Activated CD8-positive, alpha-beta memory T cell treated with anti-CD3 and anti-CD28 coated beads for 36 hours (primary cell): ENCODE measurements at regions not wholly inside any gene's neighbourhood (a gene's known extent, or its start where the extent isn't known, plus 50 kb on each side); places are given as distances from the start of the nearest gene placed in this dataset.

ENCODE experiments used
- CTCF ChIA-PET: fragments of 350-600 bp; sonication (Branson Sonifier 250); formaldehyde crosslinking; loops from one replicate; lab custom pipeline; 2021; ENCODE audit warnings: antibody characterized with exemption; lab: Charles Lee
- POLR2A ChIA-PET: fragments of 350-600 bp; sonication (Branson Sonifier 250); formaldehyde crosslinking; loops from one replicate; lab custom pipeline; 2021; ENCODE audit warnings: antibody characterized with exemption; lab: Charles Lee

DNA sequence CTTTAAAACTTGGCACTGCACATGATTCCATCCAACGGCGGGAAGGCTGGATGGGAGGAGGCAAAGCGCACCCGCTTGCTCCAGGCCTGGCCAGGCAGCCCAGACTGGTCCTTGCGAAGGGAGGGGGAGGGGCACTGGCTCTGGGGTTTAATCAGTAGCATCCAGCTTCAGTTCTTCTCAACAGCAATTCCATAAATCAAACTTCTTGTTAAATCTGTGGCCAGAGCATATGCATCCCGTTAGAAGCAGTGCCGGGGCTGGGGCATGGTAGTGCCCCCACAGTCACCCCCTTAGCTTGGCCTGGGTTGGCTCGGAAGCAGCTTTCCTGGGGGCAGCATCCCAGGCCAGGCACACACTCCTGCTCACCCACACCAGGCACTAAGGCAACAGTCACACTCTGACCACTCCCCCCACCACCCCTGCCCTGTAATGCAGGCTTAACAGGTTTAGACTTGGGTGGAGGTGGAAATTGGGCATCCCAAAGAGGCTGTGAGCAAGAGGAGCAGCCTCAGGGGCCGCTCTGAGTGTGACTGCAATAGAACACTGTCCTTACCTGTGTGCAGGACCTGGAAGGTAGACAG, 94.1 kb upstream of the CASZ1 start:
- CTCF ChIA-PET, result no interaction called here
- POLR2A ChIA-PET, result no interaction called here

DNA sequence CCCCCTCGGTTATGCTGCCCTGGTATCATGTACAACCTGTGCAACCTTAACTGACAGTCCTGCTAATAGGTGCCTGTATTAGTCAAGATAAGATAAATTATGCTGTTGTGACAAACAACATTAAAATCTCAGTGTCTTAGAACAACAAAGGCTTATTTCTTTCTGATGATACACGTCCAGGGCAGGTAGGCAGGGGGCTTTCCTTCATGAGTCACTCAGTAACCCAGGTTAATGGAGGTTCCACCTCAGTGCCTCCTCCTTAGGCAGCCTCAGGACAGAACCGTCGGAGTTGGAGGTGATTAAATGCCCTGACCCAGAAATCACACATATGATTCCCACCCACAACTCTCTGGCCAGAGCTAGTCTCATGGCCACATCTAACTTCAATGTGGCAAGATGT, 94.6 kb upstream of the CASZ1 start:
- CTCF ChIA-PET, result no interaction called here

DNA sequence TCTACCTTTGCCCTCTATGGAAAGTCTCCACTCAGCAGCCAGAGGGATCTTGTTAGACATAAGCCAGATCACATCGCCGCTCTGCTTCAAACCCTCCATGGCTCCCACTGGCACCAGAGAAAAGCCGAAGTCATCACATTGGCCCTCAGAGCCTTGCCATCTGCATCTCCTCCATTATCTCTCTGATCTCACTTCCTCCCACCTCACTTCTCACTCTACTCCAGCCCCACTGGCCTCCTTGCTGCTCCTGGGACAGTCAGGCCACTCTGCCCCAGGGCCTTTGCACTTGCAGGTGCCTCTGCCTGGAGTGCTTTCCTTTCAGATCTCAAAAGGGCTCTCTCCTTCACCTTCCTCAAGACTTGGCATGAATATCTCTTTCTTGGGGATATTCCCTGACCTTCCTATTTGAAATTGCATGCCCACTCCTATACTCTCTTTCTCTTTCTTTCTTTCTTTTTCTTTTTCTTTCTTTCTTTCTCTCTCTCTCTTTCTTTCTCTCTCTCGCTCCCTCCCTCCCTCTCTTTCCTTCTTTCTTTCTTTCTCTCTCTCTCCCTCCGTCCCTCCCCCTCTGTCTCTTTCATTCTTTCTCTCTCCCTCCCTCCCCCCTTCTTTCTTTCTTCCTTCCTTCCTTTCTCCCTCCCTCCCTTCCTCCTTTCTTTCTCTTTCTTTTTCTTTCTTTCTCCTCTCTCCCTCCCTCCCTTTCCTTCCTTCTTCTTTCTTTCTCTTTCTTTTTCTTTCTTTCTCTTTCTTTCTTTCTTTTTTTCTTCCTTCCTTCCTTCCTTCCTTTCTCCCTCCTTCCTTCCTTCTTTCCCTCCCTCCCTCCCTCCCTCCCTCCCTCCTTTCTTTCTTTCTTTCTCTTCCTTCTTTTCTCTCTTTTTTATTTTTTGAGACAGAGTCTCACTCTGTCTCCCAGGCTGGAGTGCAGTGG, 96.0 kb upstream of the CASZ1 start:
- CTCF ChIA-PET, result no interaction called here
- POLR2A ChIA-PET, result no interaction called here

More for the DNA sequence above, 94.6 kb upstream of the CASZ1 start:
- POLR2A ChIA-PET, result no interaction called here

GRCh38 chr1:10895621-10896020, 99.2 kb upstream of the CASZ1 start:
- CTCF ChIA-PET, result no interaction called here

DNA sequence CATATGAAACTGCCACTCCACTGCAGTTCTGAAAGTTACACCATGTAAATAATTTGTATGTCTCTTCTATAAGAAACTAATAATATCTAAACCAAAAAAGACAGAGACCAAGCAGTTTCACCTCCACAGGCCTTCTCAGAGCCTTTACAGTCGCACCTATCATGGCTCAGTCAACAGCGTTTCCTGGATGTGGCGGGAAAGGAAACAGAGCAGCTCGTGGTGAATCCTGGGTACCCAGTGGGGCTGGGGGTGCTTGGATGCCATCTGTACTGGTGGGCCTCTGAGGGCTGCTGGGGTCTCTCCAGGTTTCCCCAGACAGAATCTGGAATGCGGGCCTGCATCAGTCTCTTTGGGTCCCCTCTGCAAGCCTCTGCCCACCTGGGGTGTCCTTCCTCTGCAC, 100.2 kb upstream of the CASZ1 start:
- ChIA-PET POLR2A (no interaction called here), CTCF (interaction anchor here (1.1 kb wide), 1 partner anchor 9 kb away, joined by 5 read pairs; no protein-coding TSS in a partner anchor)

More at GRCh38 chr1:10895621-10896020, 99.2 kb upstream of the CASZ1 start:
- POLR2A ChIA-PET, result no interaction called here

DNA sequence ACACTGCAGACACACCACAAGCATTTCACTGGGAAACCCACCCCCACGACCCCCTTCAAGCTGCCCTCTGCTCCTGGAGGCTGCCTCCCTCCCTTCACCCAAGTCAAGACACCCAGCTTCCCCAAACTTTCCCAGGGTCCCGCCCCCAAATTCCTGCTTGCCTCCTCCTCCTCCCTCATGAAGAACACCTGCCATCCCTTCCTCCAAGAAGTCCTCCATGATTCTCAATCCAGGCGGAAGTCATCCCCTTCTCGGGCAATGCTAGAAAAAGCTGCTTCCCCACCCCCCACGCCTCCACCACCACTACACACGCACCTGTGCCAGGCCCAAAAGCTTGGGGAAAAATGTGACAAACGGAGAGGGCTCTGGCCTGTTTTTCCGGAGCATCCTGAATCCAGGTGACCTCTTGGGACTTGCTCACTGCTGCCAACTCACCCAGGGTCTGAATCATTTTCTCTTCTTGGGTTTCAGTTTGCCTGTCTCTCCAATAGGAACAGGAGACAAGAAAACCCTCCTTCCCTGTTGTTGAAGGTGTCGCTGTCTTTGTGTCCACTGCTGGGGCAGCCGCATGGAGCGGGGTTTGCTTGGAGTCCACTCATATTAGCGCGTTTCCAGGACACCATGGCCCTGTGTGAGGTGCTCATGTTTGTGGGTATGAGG, 101.0 kb upstream of the CASZ1 start:
- ChIA-PET CTCF (no interaction called here), POLR2A (no interaction called here)

GRCh38 chr1:10897981-10898728, 101.7 kb upstream of the CASZ1 start:
- CTCF ChIA-PET, result interaction anchor here (0.6 to 1.0 kb wide), 2 partner anchors 43 to 115 kb away, joined by 3 read pairs; no protein-coding TSS in a partner anchor
- POLR2A ChIA-PET, result no interaction called here

- ChIA-PET POLR2A (no interaction called here), CTCF (interaction anchor here (1.0 kb wide), 1 partner anchor 43 kb away, joined by 3 read pairs; no protein-coding TSS in a partner anchor)
Measured at GRCh38 chr1:10898921-10899320, 102.5 kb upstream of the CASZ1 start.

GRCh38 chr1:10899490-10900250, 103.2 kb upstream of the CASZ1 start:
- ChIA-PET POLR2A (no interaction called here), CTCF (no interaction called here)

DNA sequence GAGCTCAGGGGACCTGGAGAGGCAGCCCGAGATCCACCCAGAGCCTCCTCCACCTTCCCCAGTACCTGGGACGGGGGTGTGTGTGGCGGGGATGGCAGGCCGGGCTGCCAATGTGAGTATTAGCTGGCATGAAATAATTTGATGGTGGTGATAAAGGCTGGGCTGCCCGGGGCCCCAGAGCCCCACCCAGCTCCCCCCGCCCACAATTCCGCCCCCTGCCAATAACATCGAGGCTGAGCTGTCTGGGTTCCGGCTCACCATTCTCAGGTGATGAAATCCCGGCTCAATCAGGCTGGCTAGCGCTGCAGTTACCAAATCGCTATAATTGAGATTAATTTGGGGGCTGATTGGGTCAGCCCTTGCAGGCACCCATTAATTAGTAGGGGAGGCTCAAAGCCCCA, 103.8 kb upstream of the CASZ1 start:
- POLR2A ChIA-PET, result no interaction called here
- CTCF ChIA-PET, result interaction anchor here (1.0 kb wide), 1 partner anchor 9 kb away, joined by 3 read pairs; no protein-coding TSS in a partner anchor

GRCh38 chr1:10900691-10901090, 104.2 kb upstream of the CASZ1 start:
- POLR2A ChIA-PET, result no interaction called here
- CTCF ChIA-PET, result interaction anchor here (1.0 kb wide), 1 partner anchor 9 kb away, joined by 3 read pairs; no protein-coding TSS in a partner anchor

GRCh38 chr1:10901091-10901890, 104.8 kb upstream of the CASZ1 start:
- POLR2A ChIA-PET, result no interaction called here
- CTCF ChIA-PET, result interaction anchor here (1.0 kb wide), 1 partner anchor 8 kb away, joined by 3 read pairs; no protein-coding TSS in a partner anchor

DNA sequence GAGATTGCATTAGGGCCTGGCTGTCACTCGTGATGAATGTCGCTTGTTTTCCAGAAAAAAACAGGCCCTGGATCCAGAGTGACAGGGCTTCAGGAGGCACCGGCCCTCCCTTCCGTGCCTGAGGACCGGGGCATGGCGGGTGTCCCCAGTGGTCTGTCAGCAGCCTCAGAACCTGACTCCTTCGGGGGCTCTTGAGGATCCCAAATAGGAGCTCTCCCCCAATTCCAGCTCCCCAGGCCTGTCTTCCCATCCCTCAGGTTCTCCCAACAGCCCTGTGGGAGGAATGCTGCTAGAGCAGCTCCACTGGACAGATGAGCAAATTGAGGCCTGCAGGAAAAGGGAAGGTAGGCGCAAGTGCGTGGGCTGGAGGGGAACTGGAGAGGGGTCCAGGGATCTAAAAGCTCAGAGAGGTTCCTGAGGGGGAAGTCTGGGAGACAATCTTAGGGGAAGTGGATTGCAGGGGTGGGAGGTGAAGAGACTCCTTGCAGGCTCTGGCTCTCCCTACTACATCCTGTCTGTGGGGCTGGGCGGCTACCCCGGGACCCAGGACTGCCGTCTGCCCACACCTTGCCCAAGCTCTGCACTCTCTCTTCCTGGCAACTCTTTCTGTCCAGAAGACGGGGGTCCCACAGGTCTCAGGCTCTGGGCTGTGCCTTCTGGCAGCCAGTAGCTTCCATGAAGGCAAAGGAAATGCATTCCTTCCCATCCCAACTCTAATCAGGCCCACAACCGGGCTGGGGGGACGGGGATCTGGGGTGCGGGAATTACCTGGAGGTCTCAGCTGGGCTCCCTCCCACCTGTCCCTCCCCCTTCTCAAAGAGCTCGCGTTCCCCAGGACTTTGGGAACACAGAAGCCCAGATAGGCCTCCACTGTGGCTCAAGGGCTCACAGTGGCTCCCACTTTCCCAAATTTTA, 105.7 kb upstream of the CASZ1 start:
- ChIA-PET POLR2A (no interaction called here), CTCF (no interaction called here)

DNA sequence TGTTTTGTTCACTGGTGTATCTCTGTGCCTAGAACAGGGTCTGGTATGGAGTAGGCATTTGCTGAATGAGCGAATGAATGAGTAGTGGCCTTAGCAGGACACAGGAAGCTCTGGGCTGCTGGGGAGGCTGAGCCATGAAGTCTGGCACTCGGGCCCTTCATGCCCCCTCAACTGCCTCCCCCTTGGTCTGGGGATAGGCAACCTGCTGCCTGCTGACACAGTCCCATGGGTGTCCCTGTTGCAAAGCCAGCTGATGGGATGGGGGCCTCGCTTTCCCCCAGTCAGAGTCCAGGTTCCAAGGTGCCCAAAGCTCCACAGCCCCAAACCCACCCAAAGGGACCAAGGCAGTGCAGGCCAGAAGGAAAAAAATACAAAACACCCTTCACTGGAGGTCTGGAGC, 107.0 kb upstream of the CASZ1 start:
- CTCF ChIA-PET, result no interaction called here
- POLR2A ChIA-PET, result interaction anchor here (0.5 kb wide), 1 partner anchor 25 kb away, joined by 3 read pairs; no protein-coding TSS in a partner anchor

- ChIA-PET POLR2A (no interaction called here), CTCF (no interaction called here)
Measured at GRCh38 chr1:10903821-10904220, 107.4 kb upstream of the CASZ1 start.
